Right atrium auricular region (tissue), 2 donors: ENCODE measurements at regions not wholly inside any gene's neighbourhood (a gene's known extent, or its start where the extent isn't known, plus 50 kb on each side); places are given as distances from the start of the nearest gene placed in this dataset.

Experiments used
- DNase-seq: peaks from one replicate; pipeline ENCODE4 v3.0.0-alpha.2; 2019; ENCODE audit warnings: low spot score
- H3K27ac ChIP-seq, 2 donors: fragments of 200-600 bp; sonication (generic); 1 replicate in 1 of 2; 2 replicates in 1 of 2; pipeline ENCODE4 v1.5.1; 2016 to 2019
- H3K27me3 ChIP-seq, 2 donors: fragments of 200-600 bp; sonication (generic); one replicate each; pipeline versions ENCODE4 v1.5.1 to v1.6.0; 2017 to 2019
- H3K36me3 ChIP-seq: fragments of 200-600 bp; sonication (generic); one replicate; pipeline ENCODE4 v1.5.1; 2016
- H3K4me1 ChIP-seq, 2 donors: fragments of 200-600 bp; sonication (generic); one replicate each; pipeline versions ENCODE4 v1.5.1 to v1.6.0; 2017 to 2019
- H3K4me3 ChIP-seq, 2 donors: fragments of 200-600 bp; sonication (generic); 1 replicate in 1 of 2; 2 replicates in 1 of 2; pipeline ENCODE4 v1.5.1; 2017 to 2019; ENCODE audit warnings: mild to moderate bottlenecking in 1 of 2, moderate library complexity in 1 of 2
- H3K9me3 ChIP-seq, 2 donors: fragments of 200-600 bp; sonication (generic); one replicate each; pipeline ENCODE4 v1.5.1; 2019
- CTCF ChIP-seq, 2 donors: fragments of 200-600 bp; sonication (generic); IDR thresholded peaks; one replicate each; pipeline ENCODE4 v1.5.1; 2019; ENCODE audit warnings: antibody characterized with exemption in 2 of 2

- peak overlapping the region in 1 of 2 donors; percentile 39 for H3K27ac ChIP-seq
- no peak for DNase-seq
- no peaks in the 10 kb centered on the region for H3K4me1 ChIP-seq
- no peak for TF ChIP-seq CTCF (IDR thresholded peaks at IDR 0.05)
- no peak overlapping the region for H3K4me3 ChIP-seq
- H3K9me3 ChIP-seq = no peaks in the 10 kb centered on the region
- H3K27me3 ChIP-seq = no peaks in the 10 kb centered on the region
- H3K36me3 ChIP-seq = no peaks in the 10 kb centered on the region
These were observed 665.5 kb downstream of the TENT5A start for GRCh38 chr6:81086991-81087390.

GRCh38 chr6:81085431-81085790, 667.1 kb downstream of the TENT5A start:
- no peaks in the 10 kb centered on the region for H3K36me3 ChIP-seq
- no peak for TF ChIP-seq CTCF (IDR thresholded peaks at IDR 0.05)
- no peaks in the 10 kb centered on the region for H3K9me3 ChIP-seq
- H3K27ac ChIP-seq = no peak overlapping the region
- H3K27me3 ChIP-seq = no peaks in the 10 kb centered on the region
- no peak for DNase-seq
- no peak overlapping the region for H3K4me3 ChIP-seq
- H3K4me1 ChIP-seq = no peaks in the 10 kb centered on the region

- no peaks in the 10 kb centered on the region for H3K4me1 ChIP-seq
- no peak for DNase-seq
- no peaks in the 10 kb centered on the region for H3K27me3 ChIP-seq
- H3K36me3 ChIP-seq = no peaks in the 10 kb centered on the region
- no peaks in the 10 kb centered on the region for H3K9me3 ChIP-seq
- no peak for TF ChIP-seq CTCF (IDR thresholded peaks at IDR 0.05)
- H3K27ac ChIP-seq = no peak overlapping the region
- H3K4me3 ChIP-seq = no peak overlapping the region
These were observed 667.6 kb downstream of the TENT5A start for GRCh38 chr6:81084776-81085430.

- no peak for DNase-seq
- Histone ChIP-seq H3K27ac (no peak overlapping the region), H3K9me3 (no peaks in the 10 kb centered on the region), H3K36me3 (no peaks in the 10 kb centered on the region), H3K27me3 (no peaks in the 10 kb centered on the region), H3K4me3 (no peak overlapping the region), H3K4me1 (no peaks in the 10 kb centered on the region)
- peak; percentile 23 to 48 for TF ChIP-seq CTCF (IDR thresholded peaks at IDR 0.05)
These were observed 676.5 kb downstream of the TENT5A start for GRCh38 chr6:81075974-81076373.

- no peak for TF ChIP-seq CTCF (IDR thresholded peaks at IDR 0.05)
- Histone ChIP-seq H3K36me3 (no peaks in the 10 kb centered on the region), H3K4me1 (no peaks in the 10 kb centered on the region), H3K27ac (no peak overlapping the region), H3K27me3 (no peaks in the 10 kb centered on the region), H3K9me3 (no peaks in the 10 kb centered on the region), H3K4me3 (no peak overlapping the region)
- DNase-seq = no peak
These were observed 679.2 kb downstream of the TENT5A start for GRCh38 chr6:81073318-81073717.

GRCh38 chr6:81071121-81071520, 681.4 kb downstream of the TENT5A start:
- no peaks in the 10 kb centered on the region for H3K4me1 ChIP-seq
- no peak for TF ChIP-seq CTCF (IDR thresholded peaks at IDR 0.05)
- no peaks in the 10 kb centered on the region for H3K36me3 ChIP-seq
- no peak for DNase-seq
- no peaks in the 10 kb centered on the region for H3K9me3 ChIP-seq
- no peaks in the 10 kb centered on the region for H3K27me3 ChIP-seq
- no peak overlapping the region for H3K4me3 ChIP-seq
- no peak overlapping the region for H3K27ac ChIP-seq
